Nephron progenitor cell (in vitro differentiated cells): ENCODE measurements at regions not wholly inside any gene's neighbourhood (a gene's known extent, or its start where the extent isn't known, plus 50 kb on each side); places are given as distances from the start of the nearest gene placed in this dataset.
"Not testable (repeated sequence)": the region's sequence is repeated elsewhere in the genome, so short reads cannot be mapped to it uniquely, and the experiment has no call there.

Experiments
- DNase-seq: peaks from one replicate; pipeline ENCODE4 v3.0.0; 2021
- H3K27ac Mint-ChIP-seq: 2 replicates; pipeline ENCODE4 v1.8.0; 2021; ENCODE audit warnings: mild to moderate bottlenecking, moderate library complexity, mixed read lengths
- H3K27me3 Mint-ChIP-seq: 2 replicates; pipeline ENCODE4 v1.8.0; 2021; ENCODE audit warnings: mild to moderate bottlenecking, low read depth, mixed read lengths; ENCODE audit not compliant: poor library complexity
- H3K36me3 Mint-ChIP-seq: 2 replicates; pipeline ENCODE4 v1.8.0; 2021; ENCODE audit warnings: low read depth, mixed read lengths
- H3K4me1 Mint-ChIP-seq: 2 replicates; pipeline ENCODE4 v1.8.0; 2021; ENCODE audit warnings: mixed read lengths
- H3K4me3 Mint-ChIP-seq: 2 replicates; pipeline ENCODE4 v1.8.0; 2021; ENCODE audit warnings: mild to moderate bottlenecking, moderate library complexity, mixed read lengths
- H3K9me3 Mint-ChIP-seq: 2 replicates; pipeline ENCODE4 v1.8.0; 2021; ENCODE audit warnings: mild to moderate bottlenecking, moderate library complexity, mixed read lengths
- TF ChIP-seq, protein P1 (sequence below): fragments of 200-600 bp; sonication (generic); IDR thresholded peaks from 2 replicates; pipeline ENCODE4 v1.5.0; 2021; ENCODE audit warnings: antibody characterized with exemption

GRCh38 chr1:192907545-192908243, 98.9 kb downstream of the RGS2 start:
- Mint-ChIP-seq H3K4me1 (no peaks in the 10 kb centered on the region), H3K27me3 (peaks cover 6% of the 10 kb centered on the region), H3K9me3 (no peaks in the 10 kb centered on the region), H3K36me3 (no peaks in the 10 kb centered on the region), H3K4me3 (no peak overlapping the region), H3K27ac (no peak overlapping the region)
- DNase-seq = no peak
- TF ChIP-seq, protein P1, sequence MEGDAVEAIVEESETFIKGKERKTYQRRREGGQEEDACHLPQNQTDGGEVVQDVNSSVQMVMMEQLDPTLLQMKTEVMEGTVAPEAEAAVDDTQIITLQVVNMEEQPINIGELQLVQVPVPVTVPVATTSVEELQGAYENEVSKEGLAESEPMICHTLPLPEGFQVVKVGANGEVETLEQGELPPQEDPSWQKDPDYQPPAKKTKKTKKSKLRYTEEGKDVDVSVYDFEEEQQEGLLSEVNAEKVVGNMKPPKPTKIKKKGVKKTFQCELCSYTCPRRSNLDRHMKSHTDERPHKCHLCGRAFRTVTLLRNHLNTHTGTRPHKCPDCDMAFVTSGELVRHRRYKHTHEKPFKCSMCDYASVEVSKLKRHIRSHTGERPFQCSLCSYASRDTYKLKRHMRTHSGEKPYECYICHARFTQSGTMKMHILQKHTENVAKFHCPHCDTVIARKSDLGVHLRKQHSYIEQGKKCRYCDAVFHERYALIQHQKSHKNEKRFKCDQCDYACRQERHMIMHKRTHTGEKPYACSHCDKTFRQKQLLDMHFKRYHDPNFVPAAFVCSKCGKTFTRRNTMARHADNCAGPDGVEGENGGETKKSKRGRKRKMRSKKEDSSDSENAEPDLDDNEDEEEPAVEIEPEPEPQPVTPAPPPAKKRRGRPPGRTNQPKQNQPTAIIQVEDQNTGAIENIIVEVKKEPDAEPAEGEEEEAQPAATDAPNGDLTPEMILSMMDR = no peak

DNA sequence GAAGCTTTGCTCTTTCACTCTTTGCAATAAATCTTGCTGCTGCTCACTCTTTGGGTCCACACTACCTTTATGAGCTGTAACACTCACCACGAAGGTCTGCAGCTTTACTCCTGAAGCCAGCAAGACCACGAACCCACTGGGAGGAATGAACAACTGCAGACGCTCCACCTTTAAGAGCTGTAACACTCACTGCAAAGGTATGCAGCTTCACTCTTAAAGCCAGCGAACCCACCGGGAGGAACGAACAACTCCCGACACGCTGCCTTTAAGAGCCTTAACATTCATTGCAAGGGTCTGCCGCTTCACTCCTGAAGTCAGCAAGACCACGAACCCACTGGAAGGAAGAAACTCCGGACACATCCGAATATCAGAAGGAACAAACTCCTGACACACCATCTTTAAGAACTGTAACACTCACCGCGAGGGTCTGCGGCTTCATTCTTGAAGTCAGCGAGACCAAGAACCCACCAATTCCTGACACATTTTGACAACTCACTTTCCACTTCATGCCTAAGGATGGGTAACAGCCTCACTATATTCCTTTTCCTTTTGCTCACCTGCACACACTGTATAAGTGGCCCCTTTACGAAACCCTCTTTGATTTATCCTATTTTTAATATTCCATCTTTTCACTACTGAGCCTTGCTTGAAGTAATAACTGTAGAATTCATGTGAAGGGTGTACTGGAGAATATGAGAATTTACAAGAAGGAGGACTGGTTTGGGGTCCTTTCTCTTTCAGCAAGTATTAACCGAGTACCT, 103.2 kb downstream of the RGS2 start:
- not testable (repeated sequence) for H3K27ac Mint-ChIP-seq, H3K4me1 Mint-ChIP-seq, H3K9me3 Mint-ChIP-seq, H3K27me3 Mint-ChIP-seq, DNase-seq, H3K4me3 Mint-ChIP-seq, H3K36me3 Mint-ChIP-seq

DNA sequence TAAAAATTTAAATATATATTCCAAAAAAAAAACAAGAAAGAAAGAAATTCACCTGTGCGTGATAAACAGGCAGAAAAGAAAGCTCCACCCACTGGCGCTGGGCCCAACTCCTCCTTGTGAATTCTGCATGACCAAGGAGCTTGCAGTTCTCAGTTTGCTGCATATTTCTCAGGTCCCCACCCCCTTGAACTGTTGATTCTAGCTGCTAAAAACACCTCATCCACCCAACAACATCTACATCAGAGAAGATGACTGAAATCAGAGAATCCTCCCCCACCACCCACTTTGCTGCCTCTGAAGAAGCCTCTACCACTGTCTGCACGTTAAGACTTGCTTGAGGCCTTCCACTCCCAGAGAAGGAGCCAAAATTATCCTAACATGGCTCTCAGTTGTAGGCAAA, 104.8 kb downstream of the RGS2 start:
- Mint-ChIP-seq H3K27ac (no peak overlapping the region), H3K9me3 (no peaks in the 10 kb centered on the region), H3K36me3 (no peaks in the 10 kb centered on the region), H3K4me1 (peaks cover 4% of the 10 kb centered on the region), H3K27me3 (peaks cover 3% of the 10 kb centered on the region), H3K4me3 (no peak overlapping the region)
- TF ChIP-seq, protein P1 = no peak
- no peak for DNase-seq

- peaks cover 3% of the 10 kb centered on the region for H3K27me3 Mint-ChIP-seq
- no peaks in the 10 kb centered on the region for H3K36me3 Mint-ChIP-seq
- H3K4me3 Mint-ChIP-seq = no peak overlapping the region
- DNase-seq = no peak
- no peaks in the 10 kb centered on the region for H3K9me3 Mint-ChIP-seq
- H3K27ac Mint-ChIP-seq = no peak overlapping the region
- TF ChIP-seq, protein P1 = no peak
- peaks cover 4% of the 10 kb centered on the region for H3K4me1 Mint-ChIP-seq
Observed at GRCh38 chr1:192914092-192914491, 105.3 kb downstream of the RGS2 start.

GRCh38 chr1:192914696-192915095, 105.9 kb downstream of the RGS2 start:
- TF ChIP-seq, protein P1 = no peak
- H3K27me3 Mint-ChIP-seq = peaks cover 3% of the 10 kb centered on the region
- no peak overlapping the region for H3K27ac Mint-ChIP-seq
- H3K9me3 Mint-ChIP-seq = no peaks in the 10 kb centered on the region
- no peak for DNase-seq
- H3K4me3 Mint-ChIP-seq = no peak overlapping the region
- H3K36me3 Mint-ChIP-seq = no peaks in the 10 kb centered on the region
- H3K4me1 Mint-ChIP-seq = peaks cover 4% of the 10 kb centered on the region

DNA sequence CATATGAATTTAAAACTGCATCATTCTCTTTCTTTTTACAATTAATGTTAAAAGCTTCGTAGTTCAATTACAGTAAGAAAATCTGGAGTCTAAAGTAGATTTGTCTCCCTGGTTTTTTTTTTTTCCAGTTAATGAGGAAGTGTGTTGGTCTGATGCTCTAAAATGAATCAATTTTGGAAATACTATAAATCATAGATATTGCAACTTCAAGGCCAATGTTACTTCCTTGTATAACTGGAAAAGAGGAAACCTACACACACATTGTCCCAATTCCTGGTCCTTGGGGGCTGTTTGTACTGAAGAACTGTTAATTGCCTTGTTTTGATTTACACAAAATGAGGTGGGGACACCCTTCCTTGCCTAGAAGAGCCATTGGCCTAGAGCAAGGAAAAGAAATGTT, 107.2 kb downstream of the RGS2 start:
- Mint-ChIP-seq H3K36me3 (no peaks in the 10 kb centered on the region), H3K4me3 (no peak overlapping the region), H3K27me3 (peaks cover 3% of the 10 kb centered on the region), H3K9me3 (no peaks in the 10 kb centered on the region), H3K27ac (no peak overlapping the region), H3K4me1 (peaks cover 4% of the 10 kb centered on the region)
- TF ChIP-seq, protein P1 = no peak
- no peak for DNase-seq
